ENCODE measurements at regions not wholly inside any gene's neighbourhood (a gene's known extent, or its start where the extent isn't known, plus 50 kb on each side); places are given as distances from the start of the nearest gene placed in this dataset.

DNA sequence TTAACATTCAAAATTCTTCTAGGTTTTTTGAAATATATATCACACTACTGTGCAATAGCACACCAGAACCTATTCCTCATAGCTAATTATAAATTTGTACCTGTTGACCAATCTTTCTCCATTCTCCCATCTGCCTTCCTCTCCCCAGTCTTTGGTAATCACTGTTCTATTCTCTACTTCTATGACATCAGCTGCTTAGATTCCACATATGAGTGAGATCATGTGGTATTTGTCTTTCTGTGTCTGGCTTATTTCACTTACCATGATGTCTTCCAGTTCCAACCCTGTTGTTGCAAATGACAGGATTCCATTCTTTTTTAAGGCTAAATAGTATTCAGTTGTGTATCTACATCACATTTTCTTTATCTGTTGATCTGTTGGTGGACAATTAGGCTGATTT lies 54.4 kb upstream of the CCDC6 start:
- Histone ChIP-seq H3K36me3 (ENCODE audit: insufficient read depth, low read length) (no peaks in the 10 kb centered on the region), H3K9me3 (ENCODE audit: control insufficient read depth in 1 of 2, low read length in 2 of 2) (no peaks in the 10 kb centered on the region), H3K4me1 (ENCODE audit: insufficient read depth, low read length) (no peaks in the 10 kb centered on the region), H3K27ac (ENCODE audit: low read depth, low read length) (no peak overlapping the region), H3K27me3 (ENCODE audit: insufficient read depth, low read length) (no peaks in the 10 kb centered on the region), H3K4me3 (ENCODE audit: low read length in 2 of 2) (no peak overlapping the region)
- CTCF ChIA-PET (ENCODE audit: partially characterized antibody), result no interaction called here
- Mint-ChIP-seq H3K9me3 (peaks cover 0 to 1% (median 0%) of the 10 kb centered on the region in 8 donors), H3K27me3 (peaks cover 8 to 11% of the 10 kb centered on the region in 2 donors), H3K4me1 (no peaks in the 10 kb centered on the region), H3K36me3 (no peaks in the 10 kb centered on the region), H3K27ac (no peak overlapping the region), H3K4me3 (no peak overlapping the region)
- POLR2A ChIA-PET (ENCODE audit: partially characterized antibody), result no interaction called here
- intact Hi-C loops (cut with micrococcal nuclease), result no loop called here
- no peak for DNase-seq

DNA sequence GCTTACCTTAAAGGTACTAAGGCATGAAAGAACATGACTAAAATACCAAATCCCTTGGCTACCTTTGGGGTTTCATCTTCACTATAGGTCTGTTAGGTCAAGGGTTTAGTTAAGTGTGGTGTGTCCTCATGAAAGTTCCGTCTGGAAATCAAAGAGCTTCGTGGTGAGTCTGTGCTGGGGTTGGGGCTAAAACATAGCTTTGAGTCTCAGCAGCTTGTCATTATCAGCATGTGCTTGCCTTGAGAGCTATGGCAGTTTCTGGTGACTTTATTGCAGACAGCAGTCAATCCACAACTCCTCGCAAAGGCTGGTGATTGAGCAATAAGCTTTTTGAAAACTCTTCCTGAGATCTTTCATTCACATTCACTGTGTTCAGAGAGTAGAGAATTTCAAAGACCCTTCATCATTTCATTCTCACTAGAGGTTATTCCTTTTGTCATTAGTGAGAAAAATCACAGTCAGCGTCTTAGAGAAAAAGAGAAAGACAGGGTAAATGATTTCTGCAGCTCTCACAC lies 53.2 kb upstream of the CCDC6 start:
- CTCF ChIA-PET (ENCODE audit: partially characterized antibody), result interaction anchor here (1.5 kb wide), 1 partner anchor 129 kb away, joined by 3 read pairs; no protein-coding TSS in a partner anchor
- no peaks in the 10 kb centered on the region for H3K4me1 ChIP-seq (ENCODE audit: insufficient read depth, low read length)
- Mint-ChIP-seq H3K27me3 (peaks cover 8 to 11% of the 10 kb centered on the region in 2 donors), H3K36me3 (no peaks in the 10 kb centered on the region), H3K4me1 (no peaks in the 10 kb centered on the region), H3K27ac (peak overlapping the region in 1 of 7 donors; percentile 44), H3K9me3 (peaks cover 0 to 1% (median 0%) of the 10 kb centered on the region in 8 donors), H3K4me3 (peak overlapping the region in 1 of 8 donors; percentile 50)
- POLR2A ChIA-PET (ENCODE audit: partially characterized antibody), result no interaction called here
- DNase-seq, result no peak
- no peaks in the 10 kb centered on the region for H3K9me3 ChIP-seq (ENCODE audit: control insufficient read depth in 1 of 2, low read length in 2 of 2)
- intact Hi-C loops (cut with micrococcal nuclease), result no loop called here
- no peak overlapping the region for H3K27ac ChIP-seq (ENCODE audit: low read depth, low read length)
- no peaks in the 10 kb centered on the region for H3K36me3 ChIP-seq (ENCODE audit: insufficient read depth, low read length)
- H3K27me3 ChIP-seq (ENCODE audit: insufficient read depth, low read length), result no peaks in the 10 kb centered on the region
- no peak overlapping the region for H3K4me3 ChIP-seq (ENCODE audit: low read length in 2 of 2)

GRCh38 chr10:59958882-59959281 lies 52.5 kb upstream of the CCDC6 start:
- DNase-seq, result no peak
- peaks cover 9 to 11% of the 10 kb centered on the region in 2 donors for H3K27me3 Mint-ChIP-seq
- no peaks in the 10 kb centered on the region for H3K36me3 Mint-ChIP-seq
- Histone ChIP-seq H3K36me3 (ENCODE audit: insufficient read depth, low read length) (no peaks in the 10 kb centered on the region), H3K27ac (ENCODE audit: low read depth, low read length) (no peak overlapping the region), H3K9me3 (ENCODE audit: control insufficient read depth in 1 of 2, low read length in 2 of 2) (no peaks in the 10 kb centered on the region), H3K4me1 (ENCODE audit: insufficient read depth, low read length) (no peaks in the 10 kb centered on the region), H3K27me3 (ENCODE audit: insufficient read depth, low read length) (no peaks in the 10 kb centered on the region), H3K4me3 (ENCODE audit: low read length in 2 of 2) (no peak overlapping the region)
- H3K4me3 Mint-ChIP-seq, result no peak overlapping the region
- peaks cover 0 to 1% (median 0%) of the 10 kb centered on the region in 8 donors for H3K9me3 Mint-ChIP-seq
- ChIA-PET POLR2A (ENCODE audit: partially characterized antibody) (no interaction called here), CTCF (ENCODE audit: partially characterized antibody) (interaction anchor here (1.5 kb wide), 1 partner anchor 128 kb away, joined by 3 read pairs; no protein-coding TSS in a partner anchor)
- intact Hi-C loops (cut with micrococcal nuclease), result no loop called here
- H3K27ac Mint-ChIP-seq, result no peak overlapping the region
- no peaks in the 10 kb centered on the region for H3K4me1 Mint-ChIP-seq

- Histone ChIP-seq H3K4me3 (ENCODE audit: low read length in 2 of 2) (no peak overlapping the region), H3K9me3 (ENCODE audit: control insufficient read depth in 1 of 2, low read length in 2 of 2) (no peaks in the 10 kb centered on the region), H3K4me1 (ENCODE audit: insufficient read depth, low read length) (no peaks in the 10 kb centered on the region), H3K36me3 (ENCODE audit: insufficient read depth, low read length) (no peaks in the 10 kb centered on the region), H3K27me3 (ENCODE audit: insufficient read depth, low read length) (no peaks in the 10 kb centered on the region), H3K27ac (ENCODE audit: low read depth, low read length) (no peak overlapping the region)
- intact Hi-C loops (cut with micrococcal nuclease), result no loop called here
- CTCF ChIA-PET (ENCODE audit: partially characterized antibody), result no interaction called here
- Mint-ChIP-seq H3K36me3 (no peaks in the 10 kb centered on the region), H3K4me3 (no peak overlapping the region), H3K27me3 (peaks cover 10 to 11% of the 10 kb centered on the region in 2 donors), H3K9me3 (peaks cover 0 to 1% (median 0%) of the 10 kb centered on the region in 8 donors), H3K4me1 (no peaks in the 10 kb centered on the region), H3K27ac (no peak overlapping the region)
- POLR2A ChIA-PET (ENCODE audit: partially characterized antibody), result no interaction called here
- no peak for DNase-seq
Measured at GRCh38 chr10:59957975-59958374, 51.6 kb upstream of the CCDC6 start.

Data from CD4-positive, alpha-beta memory T cell (primary cell).